SU-DHL-6 (cell line): ENCODE measurements at regions not wholly inside any gene's neighbourhood (a gene's known extent, or its start where the extent isn't known, plus 50 kb on each side); places are given as distances from the start of the nearest gene placed in this dataset.

ENCODE experiments used
- EZH2phosphoT487 ChIP-seq: fragments of 200-600 bp; sonication (generic), shearing (Covaris generic); conservative IDR thresholded peaks from 2 replicates; pipeline ENCODE4 v1.6.1; 2018; ENCODE audit warnings: mild to moderate bottlenecking, antibody characterized with exemption, low read length, moderate library complexity, mixed read lengths
- TF ChIP-seq, protein P1 (sequence below): fragments of 200-600 bp; sonication (generic); IDR thresholded peaks from one replicate; pipeline ENCODE4 v1.5.1; 2017; ENCODE audit warnings: antibody characterized with exemption, mild to moderate bottlenecking, low read length, moderate library complexity; ENCODE audit not compliant: insufficient read depth, poor library complexity, severe bottlenecking

DNA sequence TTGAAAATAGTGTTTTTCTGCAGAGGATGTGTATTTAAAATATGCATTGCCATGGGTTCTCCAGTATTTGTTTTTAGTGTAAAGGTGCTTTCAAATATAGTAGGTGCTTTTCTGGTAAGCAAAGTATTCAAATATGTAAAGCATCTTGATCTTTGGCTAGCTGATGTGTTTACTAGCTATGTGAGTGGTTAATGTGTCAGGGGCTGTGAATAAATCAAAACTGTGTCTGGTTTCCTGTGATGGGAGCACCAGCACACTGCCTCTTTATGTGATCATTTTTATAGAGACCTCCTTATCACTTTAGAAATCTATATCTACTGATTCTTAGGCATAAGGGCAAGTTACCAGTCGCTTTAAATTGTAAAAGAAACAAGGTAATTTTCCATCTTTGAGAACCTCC is 388.9 kb upstream of the MAN1A1 start:
- TF ChIP-seq, protein P1, sequence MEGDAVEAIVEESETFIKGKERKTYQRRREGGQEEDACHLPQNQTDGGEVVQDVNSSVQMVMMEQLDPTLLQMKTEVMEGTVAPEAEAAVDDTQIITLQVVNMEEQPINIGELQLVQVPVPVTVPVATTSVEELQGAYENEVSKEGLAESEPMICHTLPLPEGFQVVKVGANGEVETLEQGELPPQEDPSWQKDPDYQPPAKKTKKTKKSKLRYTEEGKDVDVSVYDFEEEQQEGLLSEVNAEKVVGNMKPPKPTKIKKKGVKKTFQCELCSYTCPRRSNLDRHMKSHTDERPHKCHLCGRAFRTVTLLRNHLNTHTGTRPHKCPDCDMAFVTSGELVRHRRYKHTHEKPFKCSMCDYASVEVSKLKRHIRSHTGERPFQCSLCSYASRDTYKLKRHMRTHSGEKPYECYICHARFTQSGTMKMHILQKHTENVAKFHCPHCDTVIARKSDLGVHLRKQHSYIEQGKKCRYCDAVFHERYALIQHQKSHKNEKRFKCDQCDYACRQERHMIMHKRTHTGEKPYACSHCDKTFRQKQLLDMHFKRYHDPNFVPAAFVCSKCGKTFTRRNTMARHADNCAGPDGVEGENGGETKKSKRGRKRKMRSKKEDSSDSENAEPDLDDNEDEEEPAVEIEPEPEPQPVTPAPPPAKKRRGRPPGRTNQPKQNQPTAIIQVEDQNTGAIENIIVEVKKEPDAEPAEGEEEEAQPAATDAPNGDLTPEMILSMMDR, result no peak
- TF ChIP-seq EZH2phosphoT487, result no peak
